WTC11 (cell line): ENCODE measurements at regions not wholly inside any gene's neighbourhood (a gene's known extent, or its start where the extent isn't known, plus 50 kb on each side); places are given as distances from the start of the nearest gene placed in this dataset.

Experiments used
- ATAC-seq: fragments of 200-7000 bp; cut with Tn5 transposase; 2 replicates; pipeline ENCODE4 v1.10.0; 2021; ENCODE audit warnings: mild to moderate bottlenecking, moderate library complexity
- CTCF ChIA-PET: fragments of 300-600 bp; sonication (Branson Sonifier 250); formaldehyde crosslinking; loops from one replicate; lab custom pipeline; 2021; ENCODE audit warnings: antibody characterized with exemption; lab: Charles Lee
- POLR2A ChIA-PET: fragments of 350-600 bp; sonication (Branson Sonifier 250); formaldehyde crosslinking; loops from one replicate; lab custom pipeline; 2021; ENCODE audit warnings: antibody characterized with exemption; lab: Charles Lee
- DNase-seq: peaks from one replicate; pipeline ENCODE4 v3.0.0; 2021; ENCODE audit warnings: low spot score
- H3K27ac Mint-ChIP-seq: 2 replicates; pipeline ENCODE4 v1.8.0; 2021; ENCODE audit warnings: mixed read lengths
- H3K27me3 Mint-ChIP-seq: 2 replicates; pipeline ENCODE4 v1.8.0; 2021; ENCODE audit warnings: low read depth, mild to moderate bottlenecking, moderate library complexity, mixed read lengths
- H3K36me3 Mint-ChIP-seq: 2 replicates; pipeline ENCODE4 v1.8.0; 2021; ENCODE audit warnings: mixed read lengths
- H3K4me1 Mint-ChIP-seq: 2 replicates; pipeline ENCODE4 v1.8.0; 2022; ENCODE audit warnings: mixed read lengths
- H3K4me3 Mint-ChIP-seq: 2 replicates; pipeline ENCODE4 v1.8.0; 2021; ENCODE audit warnings: mild to moderate bottlenecking, moderate library complexity, mixed read lengths
- H3K9me3 Mint-ChIP-seq: 2 replicates; pipeline ENCODE4 v1.8.0; 2021; ENCODE audit warnings: mixed read lengths
- AFF4 ChIP-seq: sonication (generic); formaldehyde crosslinking; IDR thresholded peaks from 2 replicates; pipeline ENCODE4 v1.8.1; 2023; ENCODE audit warnings: mild to moderate bottlenecking, missing genetic modification reagents, borderline replicate concordance
- ARID4B ChIP-seq: sonication (generic); formaldehyde crosslinking; IDR thresholded peaks from 2 replicates; pipeline ENCODE4 v1.8.0; 2023; ENCODE audit warnings: missing genetic modification reagents, mild to moderate bottlenecking, borderline replicate concordance
- ATF3 ChIP-seq: sonication (generic); formaldehyde crosslinking; conservative IDR thresholded peaks from 2 replicates; pipeline ENCODE4 v1.8.1; 2022; ENCODE audit warnings: mild to moderate bottlenecking, missing genetic modification reagents
- E2F1 ChIP-seq: sonication (generic); formaldehyde crosslinking; IDR thresholded peaks from 2 replicates; pipeline ENCODE4 v1.8.0; 2022; ENCODE audit warnings: mild to moderate bottlenecking, missing genetic modification reagents
- E2F4 ChIP-seq: sonication (generic); formaldehyde crosslinking; IDR thresholded peaks from 2 replicates; pipeline ENCODE4 v1.8.1; 2022; ENCODE audit warnings: low read depth, mild to moderate bottlenecking, moderate library complexity, missing genetic modification reagents, borderline replicate concordance
- FOXJ3 ChIP-seq: sonication (generic); formaldehyde crosslinking; IDR thresholded peaks from 2 replicates; pipeline ENCODE4 v1.9.0; 2021; ENCODE audit warnings: missing genetic modification reagents, mild to moderate bottlenecking, borderline replicate concordance
- FOXP1 ChIP-seq: sonication (generic); formaldehyde crosslinking; IDR thresholded peaks from 2 replicates; pipeline ENCODE4 v1.8.0; 2022; ENCODE audit warnings: missing genetic modification reagents, mild to moderate bottlenecking, moderate library complexity, borderline replicate concordance
- GRHL2 ChIP-seq: fragments of 250-450 bp; sonication (Bioruptor Pico); IDR thresholded peaks from 2 replicates; pipeline ENCODE4 v1.8.0; 2022; ENCODE audit warnings: mild to moderate bottlenecking, moderate library complexity; ENCODE audit not compliant: insufficient replicate concordance, severe bottlenecking
- IRF1 ChIP-seq: sonication (generic); formaldehyde crosslinking; IDR thresholded peaks from 2 replicates; pipeline ENCODE4 v1.8.0; 2023; ENCODE audit warnings: missing genetic modification reagents
- IRF2 ChIP-seq: sonication (generic); formaldehyde crosslinking; IDR thresholded peaks from 2 replicates; pipeline ENCODE4 v1.8.0; 2022; ENCODE audit warnings: low read depth, missing genetic modification reagents, borderline replicate concordance
- MYBL2 ChIP-seq: sonication (generic); formaldehyde crosslinking; IDR thresholded peaks from 2 replicates; pipeline ENCODE4 v1.8.1; 2023; ENCODE audit warnings: mild to moderate bottlenecking, moderate library complexity, missing genetic modification reagents
- NFATC4 ChIP-seq: fragments of 250-450 bp; sonication (Bioruptor Pico); IDR thresholded peaks from 2 replicates; pipeline ENCODE4 v1.9.0; 2021; ENCODE audit warnings: mild to moderate bottlenecking
- NFE2L1 ChIP-seq: sonication (generic); formaldehyde crosslinking; IDR thresholded peaks from 2 replicates; pipeline ENCODE4 v1.8.1; 2023; ENCODE audit warnings: missing genetic modification reagents
- NR2C2 ChIP-seq: sonication (generic); formaldehyde crosslinking; IDR thresholded peaks from 2 replicates; pipeline ENCODE4 v1.8.0; 2022; ENCODE audit warnings: mild to moderate bottlenecking, missing genetic modification reagents
- NR3C1 ChIP-seq: sonication (generic); formaldehyde crosslinking; conservative IDR thresholded peaks from 2 replicates; pipeline ENCODE4 v1.8.1; 2023; ENCODE audit warnings: low read depth, mild to moderate bottlenecking, missing genetic modification reagents
- RELA ChIP-seq: sonication (generic); formaldehyde crosslinking; IDR thresholded peaks from 2 replicates; pipeline ENCODE4 v1.8.1; 2022; ENCODE audit warnings: missing genetic modification reagents, mild to moderate bottlenecking, borderline replicate concordance
- SMAD3 ChIP-seq: sonication (generic); formaldehyde crosslinking; IDR thresholded peaks from 2 replicates; pipeline ENCODE4 v1.8.0; 2022; ENCODE audit warnings: missing genetic modification reagents, mild to moderate bottlenecking, borderline replicate concordance
- SP1 ChIP-seq: sonication (generic); formaldehyde crosslinking; conservative IDR thresholded peaks from 2 replicates; pipeline ENCODE4 v1.8.1; 2022; ENCODE audit warnings: missing genetic modification reagents
- USF1 ChIP-seq: sonication (generic); formaldehyde crosslinking; IDR thresholded peaks from 2 replicates; pipeline ENCODE4 v1.8.0; 2022; ENCODE audit warnings: mild to moderate bottlenecking, missing genetic modification reagents
- ZNF219 ChIP-seq: sonication (generic); formaldehyde crosslinking; IDR thresholded peaks from 2 replicates; pipeline ENCODE4 v1.8.0; 2023; ENCODE audit warnings: missing genetic modification reagents, mild to moderate bottlenecking, borderline replicate concordance
- ZNF671 ChIP-seq: fragments of 250-450 bp; sonication (Bioruptor Pico); IDR thresholded peaks from 2 replicates; pipeline ENCODE4 v1.8.0; 2021; ENCODE audit warnings: mild to moderate bottlenecking

- no peak overlapping the region for H3K4me3 Mint-ChIP-seq
- ChIA-PET POLR2A (no interaction called here), CTCF (no interaction called here)
- no peak for TF ChIP-seq ATF3 (CRISPR knock-in tag)
- no peak for TF ChIP-seq FOXP1 (CRISPR knock-in tag)
- no peak for TF ChIP-seq FOXJ3 (CRISPR knock-in tag)
- TF ChIP-seq AFF4 (CRISPR knock-in tag): no peak
- TF ChIP-seq NFATC4 (CRISPR knock-in tag): no peak
- TF ChIP-seq USF1 (CRISPR knock-in tag): no peak
- no peak for TF ChIP-seq NFE2L1
- no peak for TF ChIP-seq RELA (CRISPR knock-in tag)
- no peak for TF ChIP-seq IRF1 (CRISPR knock-in tag)
- TF ChIP-seq ZNF671 (CRISPR knock-in tag): no peak
- no peaks in the 10 kb centered on the region for H3K9me3 Mint-ChIP-seq
- H3K4me1 Mint-ChIP-seq: no peaks in the 10 kb centered on the region
- H3K27ac Mint-ChIP-seq: no peak overlapping the region
- no peaks in the 10 kb centered on the region for H3K36me3 Mint-ChIP-seq
- no peak for DNase-seq
- peaks cover 2% of the 10 kb centered on the region; the same call in 1 of the 2 replicates for H3K27me3 Mint-ChIP-seq
- no peak for ATAC-seq
Observed at GRCh38 chrX:39338583-39338982, 537.3 kb downstream of the MID1IP1 start.

GRCh38 chrX:39356119-39356807, 555.0 kb downstream of the MID1IP1 start:
- ChIA-PET CTCF (no interaction called here), POLR2A (no interaction called here)
- Mint-ChIP-seq H3K4me1 (no peaks in the 10 kb centered on the region), H3K36me3 (no peaks in the 10 kb centered on the region), H3K27me3 (peaks cover 4% of the 10 kb centered on the region), H3K27ac (no peak overlapping the region), H3K4me3 (no peak overlapping the region), H3K9me3 (0 out of 2 replicates have a peak, but pooled peaks cover 5% of the 10 kb centered on the region)
- no peak for DNase-seq
- ATAC-seq: no peak
- TF ChIP-seq NR3C1 (CRISPR knock-in tag) (no peak), NR2C2 (CRISPR knock-in tag) (no peak), ARID4B (CRISPR knock-in tag) (no peak), SP1 (CRISPR knock-in tag) (no peak), ZNF219 (no peak), E2F4 (CRISPR knock-in tag) (no peak), E2F1 (CRISPR knock-in tag) (no peak), IRF2 (CRISPR knock-in tag) (no peak), NFE2L1 (no peak), MYBL2 (no peak), GRHL2 (CRISPR knock-in tag) (no peak), SMAD3 (no peak)
